Astrocyte (in vitro differentiated cells and primary cell): ENCODE measurements at regions not wholly inside any gene's neighbourhood (a gene's known extent, or its start where the extent isn't known, plus 50 kb on each side); places are given as distances from the start of the nearest gene placed in this dataset.

Experiments used
- CTCF ChIP-seq: IDR thresholded peaks from 2 replicates; pipeline ENCODE4 v1.5.1; 2011; ENCODE audit warnings: low read depth, mild to moderate bottlenecking, inconsistent platforms, low read length, moderate library complexity; ENCODE audit not compliant: insufficient read depth
- EZH2 ChIP-seq: IDR thresholded peaks from 2 replicates; pipeline ENCODE4 v1.6.1; 2012; ENCODE audit warnings: mild to moderate bottlenecking, low read length, inconsistent platforms; ENCODE audit not compliant: insufficient read depth

DNA sequence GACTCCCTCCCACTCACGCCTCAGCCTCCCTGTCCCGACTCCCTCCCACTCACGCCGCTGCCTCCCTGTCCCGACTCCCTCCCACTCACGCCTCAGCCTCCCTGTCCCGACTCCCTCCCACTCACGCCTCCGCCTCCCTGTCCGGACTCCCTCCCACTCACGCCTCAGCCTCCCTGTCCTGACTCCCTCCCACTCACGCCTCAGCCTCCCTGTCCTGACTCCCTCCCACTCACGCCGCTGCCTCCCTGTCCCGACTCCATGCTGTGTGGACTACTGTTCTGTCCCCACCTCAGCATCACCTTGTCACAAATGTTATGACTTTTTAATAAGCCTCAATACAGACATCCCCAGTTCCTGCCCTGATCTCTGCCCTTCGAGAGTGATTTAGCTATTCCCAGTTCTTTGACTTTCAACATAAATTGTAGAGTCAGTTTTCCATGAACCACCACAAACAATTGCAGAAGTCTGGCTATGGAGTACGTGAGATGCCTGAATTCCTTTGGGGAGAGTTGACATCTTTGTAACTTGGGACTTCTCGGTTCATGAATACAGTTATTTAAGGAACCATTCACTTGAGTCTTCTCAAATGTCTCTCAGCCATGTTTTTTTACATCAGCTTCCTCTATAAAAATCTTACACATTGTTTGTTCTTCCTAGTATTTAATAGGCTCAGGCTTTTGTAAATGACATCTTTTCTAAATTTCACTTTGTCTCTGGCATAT lies 71.9 kb downstream of the FOXL3 start:
- no peak for TF ChIP-seq CTCF
- TF ChIP-seq EZH2, result no peak
